AML-193 (cell line): ENCODE measurements at regions not wholly inside any gene's neighbourhood (a gene's known extent, or its start where the extent isn't known, plus 50 kb on each side); places are given as distances from the start of the nearest gene placed in this dataset.

Source experiments
- DNase-seq, 2 experiments: peaks; one replicate each; lab custom pipeline; 2025; lab: John Stamatoyannopoulos, UW

GRCh38 chr12:116456330-116457082 lies 102.7 kb upstream of the MAP1LC3B2 start:
- DNase-seq, result no peak

DNA sequence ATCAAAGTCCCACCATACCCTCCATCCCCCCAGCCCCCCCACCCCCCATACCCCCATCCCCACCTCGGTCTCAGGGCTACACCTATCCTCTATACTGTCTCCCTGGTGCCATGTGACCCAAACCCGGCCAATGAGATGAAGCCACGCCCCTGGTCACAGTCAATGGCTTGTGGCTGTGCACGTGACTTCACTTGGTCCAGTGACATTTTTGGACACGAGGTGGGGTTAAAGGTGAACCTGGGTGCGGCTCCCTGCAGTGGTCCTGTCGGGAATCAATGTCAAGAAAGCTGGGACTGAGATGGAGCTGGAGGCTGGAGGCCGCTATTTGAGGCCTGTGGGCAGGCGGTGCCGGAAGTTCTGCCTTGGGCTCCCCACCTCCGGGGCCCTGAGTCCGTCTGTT lies 100.7 kb upstream of the MAP1LC3B2 start:
- no peak for DNase-seq

- no peak for DNase-seq
Measured at GRCh38 chr12:116459011-116459875, 99.9 kb upstream of the MAP1LC3B2 start.

DNA sequence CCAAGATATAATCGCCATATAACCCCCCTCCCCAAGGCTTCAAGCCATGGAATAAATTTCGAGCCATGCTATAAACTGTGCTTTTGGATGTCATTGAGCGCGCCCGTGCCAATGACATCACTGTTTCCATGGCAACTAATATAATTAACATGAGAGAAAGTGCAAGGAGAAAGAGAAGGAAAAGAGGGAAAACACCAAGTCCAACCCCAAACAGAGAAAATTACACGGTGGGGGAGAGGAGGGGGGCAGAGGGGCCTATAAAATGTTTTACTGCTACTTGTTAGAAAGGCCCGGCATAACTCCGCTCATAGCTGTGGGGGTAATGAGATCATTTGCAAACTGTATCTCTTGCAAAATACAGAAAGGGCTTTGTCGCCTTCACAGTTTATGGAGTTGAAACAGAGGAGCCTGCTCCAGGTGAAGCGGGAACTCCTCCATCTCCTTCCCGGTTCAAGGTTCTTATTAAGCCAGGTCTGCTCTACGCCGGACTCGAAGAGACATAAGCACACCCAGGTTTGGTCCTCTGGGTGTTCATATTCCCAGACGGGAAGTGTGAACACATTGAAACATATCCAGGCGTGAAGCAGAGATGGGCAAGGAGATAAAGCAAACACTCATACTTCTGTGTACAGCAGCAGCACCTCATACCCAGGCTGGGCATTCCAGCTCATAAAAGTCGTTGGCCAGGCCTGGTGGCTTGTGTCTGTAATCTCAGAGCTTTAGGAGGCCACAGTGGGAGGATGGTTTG lies 99.1 kb upstream of the MAP1LC3B2 start:
- no peak for DNase-seq

GRCh38 chr12:116461060-116461459 lies 98.1 kb upstream of the MAP1LC3B2 start:
- no peak for DNase-seq

GRCh38 chr12:116463366-116463765 lies 95.8 kb upstream of the MAP1LC3B2 start:
- DNase-seq, result no peak

DNA sequence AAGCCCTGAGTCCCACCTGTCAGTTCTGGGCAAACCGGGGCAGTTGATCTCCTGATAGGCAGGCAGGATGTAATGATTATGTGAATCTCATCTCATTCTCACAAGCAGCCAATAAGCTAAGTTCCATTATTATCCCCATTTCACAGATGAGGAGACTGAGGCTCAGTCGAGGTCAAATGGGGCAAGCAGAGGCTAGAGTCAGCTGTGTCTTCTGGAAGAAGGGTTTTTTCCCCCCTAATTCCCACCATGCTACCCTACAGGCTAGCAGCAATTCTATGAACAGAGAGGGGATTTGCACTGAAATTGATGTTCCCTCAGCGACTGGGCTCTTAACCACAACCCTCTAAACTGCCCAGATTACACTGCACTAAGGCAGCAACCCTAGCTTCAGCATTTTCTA lies 93.8 kb upstream of the MAP1LC3B2 start:
- DNase-seq, result no peak

DNA sequence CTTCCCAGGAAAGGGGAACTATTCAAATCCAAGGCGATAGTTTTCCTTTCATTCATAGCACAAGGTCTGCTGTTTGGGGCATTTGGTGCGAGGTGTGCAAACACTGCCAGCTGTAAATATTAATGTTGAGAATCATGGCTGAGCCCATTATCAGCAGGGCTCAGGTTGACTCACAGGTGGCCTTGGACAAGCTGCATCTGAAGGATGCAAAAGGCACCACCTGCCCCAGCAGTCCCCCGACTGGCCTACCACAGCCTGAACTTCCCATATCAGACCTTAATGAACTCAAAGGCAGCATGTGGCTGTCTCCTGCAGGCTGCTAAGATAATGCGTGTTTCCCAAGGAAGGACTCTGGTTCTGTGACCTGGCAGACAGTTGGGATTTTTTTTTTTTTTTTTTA lies 93.3 kb upstream of the MAP1LC3B2 start:
- no peak for DNase-seq

DNA sequence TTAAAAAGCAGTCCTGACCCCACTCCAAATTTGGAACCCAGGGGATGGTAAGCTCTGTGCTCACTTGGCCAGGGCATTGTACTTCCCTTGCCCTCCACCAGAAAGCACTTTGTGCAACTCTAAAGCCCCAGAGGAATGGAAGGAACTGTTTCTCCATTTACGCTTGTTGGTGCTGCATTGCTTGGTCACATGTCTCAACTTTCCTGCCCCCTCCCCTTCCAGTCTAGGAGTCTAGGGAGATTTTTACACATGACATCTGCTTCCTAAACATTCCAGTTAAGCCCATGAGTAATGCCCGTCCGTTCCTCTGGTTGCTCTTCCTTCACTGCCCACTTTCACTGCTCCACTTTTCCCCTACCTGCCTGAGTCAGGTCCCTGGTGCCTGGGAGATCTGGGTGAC lies 92.6 kb upstream of the MAP1LC3B2 start:
- DNase-seq, result no peak

- DNase-seq, result no peak
Measured at GRCh38 chr12:116469344-116469743, 89.8 kb upstream of the MAP1LC3B2 start.

- no peak for DNase-seq
Measured at GRCh38 chr12:116471544-116471943, 87.6 kb upstream of the MAP1LC3B2 start.

DNA sequence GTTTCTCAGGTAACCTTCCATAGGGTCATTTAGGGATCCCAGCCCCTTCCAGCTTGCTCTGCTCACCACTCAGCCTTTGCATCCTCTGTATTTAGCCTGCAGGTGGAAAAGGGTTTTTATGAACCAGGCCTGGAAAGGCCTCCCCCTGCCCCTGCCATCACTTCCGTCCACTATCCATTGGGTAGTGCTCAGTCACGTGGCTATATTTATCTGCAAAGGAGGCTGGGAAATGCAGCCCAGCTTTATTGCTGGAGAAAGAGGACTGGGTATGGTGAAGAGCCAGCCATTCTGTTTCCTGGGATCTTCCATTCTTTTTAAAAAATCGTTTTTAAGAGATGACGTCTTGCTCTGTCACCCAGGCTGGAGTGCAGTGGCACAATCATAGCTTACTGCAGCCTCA lies 87.0 kb upstream of the MAP1LC3B2 start:
- no peak for DNase-seq

DNA sequence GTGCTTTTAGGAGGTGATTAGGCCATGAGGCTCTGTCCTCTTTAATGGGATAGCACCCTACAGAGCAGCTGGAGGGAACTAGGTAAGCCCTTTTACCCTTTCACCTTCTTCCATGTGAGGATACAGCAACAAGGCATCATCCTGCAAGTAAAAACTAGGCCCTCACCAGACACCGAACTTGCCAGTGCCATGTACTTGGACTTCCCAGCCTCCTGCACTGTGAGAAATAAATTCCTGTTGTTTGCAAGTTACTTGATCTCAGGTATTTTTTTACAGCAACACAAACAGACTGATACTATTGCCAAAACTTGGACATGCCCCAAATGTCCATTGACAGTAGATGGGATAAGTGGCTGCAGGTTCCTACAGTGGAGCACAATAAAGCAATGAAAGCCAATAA lies 85.8 kb upstream of the MAP1LC3B2 start:
- no peak for DNase-seq

DNA sequence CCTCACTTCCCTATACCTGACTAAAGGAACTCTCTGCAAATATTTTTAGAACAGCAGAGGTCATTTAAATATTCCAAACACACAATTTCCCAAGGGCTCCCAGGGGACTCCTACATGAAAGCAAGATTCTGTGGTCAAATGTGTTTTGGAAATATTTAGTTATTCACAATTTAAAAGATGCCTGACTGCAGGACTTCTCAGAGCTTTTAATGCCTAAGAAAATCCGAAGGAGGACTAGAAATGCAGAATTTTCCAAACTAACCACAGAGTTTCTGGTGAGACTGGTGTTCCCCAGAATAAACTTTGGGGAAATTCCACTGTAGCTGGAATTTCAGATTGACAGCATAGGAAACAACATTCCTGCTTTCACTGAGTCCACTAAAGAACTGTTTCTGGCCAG lies 84.8 kb upstream of the MAP1LC3B2 start:
- DNase-seq, result no peak

GRCh38 chr12:116474899-116475298 lies 84.3 kb upstream of the MAP1LC3B2 start:
- no peak for DNase-seq

- DNase-seq, result no peak
Measured at GRCh38 chr12:116476227-116476822, 82.9 kb upstream of the MAP1LC3B2 start.

GRCh38 chr12:116478243-116478773 lies 80.9 kb upstream of the MAP1LC3B2 start:
- no peak for DNase-seq

GRCh38 chr12:116480210-116480810 lies 78.9 kb upstream of the MAP1LC3B2 start:
- DNase-seq, result no peak

- DNase-seq, result no peak
Measured at GRCh38 chr12:116481726-116482125, 77.5 kb upstream of the MAP1LC3B2 start.

DNA sequence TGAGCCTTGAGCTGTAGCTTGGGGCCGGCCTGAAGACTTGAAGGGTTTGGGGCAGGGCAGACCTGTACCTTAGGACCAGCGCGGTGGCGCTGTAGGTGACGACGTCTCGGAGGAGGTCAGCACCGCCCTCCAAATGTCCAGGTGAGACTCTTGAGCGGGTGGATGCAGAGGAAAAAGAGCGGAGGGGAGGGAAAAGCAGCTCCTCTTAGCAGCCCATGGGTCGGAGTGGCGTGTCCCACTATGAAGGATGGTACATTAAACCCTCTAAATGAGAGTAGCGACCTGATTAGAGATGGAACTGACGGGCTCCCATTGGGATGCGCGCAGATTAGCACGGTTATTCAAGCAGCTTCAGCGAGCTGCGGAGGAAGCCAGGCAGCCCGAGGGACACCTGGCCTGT lies 77.0 kb upstream of the MAP1LC3B2 start:
- no peak for DNase-seq

GRCh38 chr12:116482859-116483258 lies 76.3 kb upstream of the MAP1LC3B2 start:
- DNase-seq, result no peak
